ENCODE measurements at regions not wholly inside any gene's neighbourhood (a gene's known extent, or its start where the extent isn't known, plus 50 kb on each side); places are given as distances from the start of the nearest gene placed in this dataset.

DNA sequence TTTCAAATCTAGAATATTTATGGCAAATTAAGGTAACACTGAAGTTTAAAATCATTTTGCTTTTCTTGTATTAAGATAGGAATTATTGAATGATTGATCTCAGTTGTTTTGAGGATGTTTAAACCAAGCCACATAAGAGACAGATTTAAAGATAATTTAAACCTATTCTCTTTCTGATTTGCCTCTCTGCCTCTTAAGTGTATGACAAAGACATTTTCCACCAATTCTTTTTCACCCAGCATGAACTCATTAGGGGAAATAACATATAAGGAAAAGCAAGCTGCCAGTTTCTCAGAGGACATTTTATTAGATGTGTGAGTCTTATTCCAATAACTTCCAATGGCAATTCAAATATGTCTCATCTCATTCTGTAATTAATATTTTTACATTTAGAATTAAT is 568.3 kb upstream of the MEF2C start:
- TF ChIP-seq YY1 (IDR thresholded peaks at IDR 0.05; ENCODE audit: insufficient read depth, insufficient read length) = no peak
- TF ChIP-seq ZNF274 (IDR thresholded peaks at IDR 0.05; ENCODE audit: low read depth, low read length) = no peak

Measured in NT2/D1 (cell line).